ENCODE measurements at regions not wholly inside any gene's neighbourhood (a gene's known extent, or its start where the extent isn't known, plus 50 kb on each side); places are given as distances from the start of the nearest gene placed in this dataset.
A peak's percentile ranks its signal among the peaks of the same experiment; 100 is the strongest.

- DNase-seq (ENCODE audit: low read depth): no peak
- TF ChIP-seq CTCF (conservative IDR thresholded peaks at IDR 0.05; ENCODE audit: low read depth, low read length): no peak
- H3K4me3 ChIP-seq (ENCODE audit: low read depth, low read length): no peak overlapping the region
These were observed 106.0 kb downstream of the RPL27A start for GRCh38 chr11:8788616-8789015.

GRCh38 chr11:8789864-8790263, 107.3 kb downstream of the RPL27A start:
- TF ChIP-seq CTCF (conservative IDR thresholded peaks at IDR 0.05; ENCODE audit: low read depth, low read length): no peak
- no peak for DNase-seq (ENCODE audit: low read depth)

GRCh38 chr11:8790968-8791367, 108.4 kb downstream of the RPL27A start:
- TF ChIP-seq CTCF (conservative IDR thresholded peaks at IDR 0.05; ENCODE audit: low read depth, low read length): no peak
- no peak for DNase-seq (ENCODE audit: low read depth)
- H3K4me3 ChIP-seq (ENCODE audit: low read depth, low read length): no peak overlapping the region

More at GRCh38 chr11:8789864-8790263, 107.3 kb downstream of the RPL27A start:
- no peak overlapping the region for H3K4me3 ChIP-seq (ENCODE audit: low read depth, low read length)

GRCh38 chr11:8792710-8793109, 110.1 kb downstream of the RPL27A start:
- DNase-seq (ENCODE audit: low read depth): no peak
- H3K4me3 ChIP-seq (ENCODE audit: low read depth, low read length): no peak overlapping the region
- no peak for TF ChIP-seq CTCF (conservative IDR thresholded peaks at IDR 0.05; ENCODE audit: low read depth, low read length)

GRCh38 chr11:8793114-8793777, 110.7 kb downstream of the RPL27A start:
- no peak for TF ChIP-seq CTCF (conservative IDR thresholded peaks at IDR 0.05; ENCODE audit: low read depth, low read length)
- H3K4me3 ChIP-seq (ENCODE audit: low read depth, low read length): no peak overlapping the region
- DNase-seq (ENCODE audit: low read depth): no peak

GRCh38 chr11:8794126-8794525, 111.5 kb downstream of the RPL27A start:
- TF ChIP-seq CTCF (conservative IDR thresholded peaks at IDR 0.05; ENCODE audit: low read depth, low read length): no peak

GRCh38 chr11:8794677-8795103, 112.1 kb downstream of the RPL27A start:
- DNase-seq (ENCODE audit: low read depth): no peak
- peak; percentile 46 for TF ChIP-seq CTCF (conservative IDR thresholded peaks at IDR 0.05; ENCODE audit: low read depth, low read length)
- H3K4me3 ChIP-seq (ENCODE audit: low read depth, low read length): no peak overlapping the region

More at GRCh38 chr11:8794126-8794525, 111.5 kb downstream of the RPL27A start:
- no peak for DNase-seq (ENCODE audit: low read depth)
- H3K4me3 ChIP-seq (ENCODE audit: low read depth, low read length): no peak overlapping the region

All from epithelial cell of proximal tubule (primary cell).